GM23338 (cell line): ENCODE measurements at regions not wholly inside any gene's neighbourhood (a gene's known extent, or its start where the extent isn't known, plus 50 kb on each side); places are given as distances from the start of the nearest gene placed in this dataset.

Experiments used
- EZH2 ChIP-seq: fragments of 200-600 bp; sonication (generic); IDR thresholded peaks from one replicate; pipeline ENCODE4 v1.8.0; 2017; ENCODE audit warnings: antibody characterized with exemption, mild to moderate bottlenecking, low read depth; ENCODE audit not compliant: unreplicated experiment
- POLR2AphosphoS5 ChIP-seq: IDR thresholded peaks from 2 replicates; pipeline ENCODE4 v1.6.1; 2016; ENCODE audit warnings: antibody characterized with exemption, low read depth
- STAT1 ChIP-seq: IDR thresholded peaks from one replicate; pipeline ENCODE4 v1.6.1; 2016; ENCODE audit warnings: antibody characterized with exemption; ENCODE audit not compliant: unreplicated experiment
- TF ChIP-seq, protein P1 (sequence below), 2 experiments: fragments of 200-600 bp in 1 of 2; sonication (generic) in 1 of 2; conservative IDR thresholded peaks; 2 replicates each; pipeline versions ENCODE4 v1.5.1 to v1.6.1; 2016 to 2017; ENCODE audit warnings: antibody characterized with exemption in 2 of 2, low read depth in 2 of 2, mild to moderate bottlenecking in 2 of 2, moderate library complexity in 1 of 2
- TF ChIP-seq, protein P2 (sequence below): IDR thresholded peaks from one replicate; pipeline ENCODE4 v1.6.1; 2018; ENCODE audit warnings: antibody characterized with exemption; ENCODE audit not compliant: unreplicated experiment

DNA sequence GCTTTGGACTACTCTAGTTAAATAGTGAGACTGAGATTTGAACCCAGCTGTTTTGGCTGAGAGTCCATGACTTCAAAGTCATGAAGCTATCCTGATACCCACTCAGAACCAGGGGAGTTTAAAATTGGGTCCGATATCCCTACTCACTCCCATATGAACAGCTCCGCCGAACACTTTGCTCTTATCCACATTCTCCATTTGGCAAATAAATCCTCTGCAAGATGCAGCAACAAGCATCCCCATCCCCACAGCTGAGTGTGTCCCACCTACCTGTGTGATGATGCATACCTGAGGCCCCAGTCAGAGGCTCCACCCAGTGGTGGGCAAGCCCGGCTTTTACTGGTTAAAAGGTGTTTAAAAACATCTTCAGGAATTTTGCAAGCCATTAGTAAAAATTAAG, 108.3 kb upstream of the SLC24A3 start:
- TF ChIP-seq, protein P1, sequence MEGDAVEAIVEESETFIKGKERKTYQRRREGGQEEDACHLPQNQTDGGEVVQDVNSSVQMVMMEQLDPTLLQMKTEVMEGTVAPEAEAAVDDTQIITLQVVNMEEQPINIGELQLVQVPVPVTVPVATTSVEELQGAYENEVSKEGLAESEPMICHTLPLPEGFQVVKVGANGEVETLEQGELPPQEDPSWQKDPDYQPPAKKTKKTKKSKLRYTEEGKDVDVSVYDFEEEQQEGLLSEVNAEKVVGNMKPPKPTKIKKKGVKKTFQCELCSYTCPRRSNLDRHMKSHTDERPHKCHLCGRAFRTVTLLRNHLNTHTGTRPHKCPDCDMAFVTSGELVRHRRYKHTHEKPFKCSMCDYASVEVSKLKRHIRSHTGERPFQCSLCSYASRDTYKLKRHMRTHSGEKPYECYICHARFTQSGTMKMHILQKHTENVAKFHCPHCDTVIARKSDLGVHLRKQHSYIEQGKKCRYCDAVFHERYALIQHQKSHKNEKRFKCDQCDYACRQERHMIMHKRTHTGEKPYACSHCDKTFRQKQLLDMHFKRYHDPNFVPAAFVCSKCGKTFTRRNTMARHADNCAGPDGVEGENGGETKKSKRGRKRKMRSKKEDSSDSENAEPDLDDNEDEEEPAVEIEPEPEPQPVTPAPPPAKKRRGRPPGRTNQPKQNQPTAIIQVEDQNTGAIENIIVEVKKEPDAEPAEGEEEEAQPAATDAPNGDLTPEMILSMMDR (conservative IDR thresholded peaks at IDR 0.05; ENCODE audit: low read depth in 2 of 2), result peak in 1 of 2 experiments; percentile 14; a peak in 1 of 4 replicates
- TF ChIP-seq EZH2 (no peak), STAT1 (no peak), POLR2AphosphoS5 (no peak)
- TF ChIP-seq, protein P2, sequence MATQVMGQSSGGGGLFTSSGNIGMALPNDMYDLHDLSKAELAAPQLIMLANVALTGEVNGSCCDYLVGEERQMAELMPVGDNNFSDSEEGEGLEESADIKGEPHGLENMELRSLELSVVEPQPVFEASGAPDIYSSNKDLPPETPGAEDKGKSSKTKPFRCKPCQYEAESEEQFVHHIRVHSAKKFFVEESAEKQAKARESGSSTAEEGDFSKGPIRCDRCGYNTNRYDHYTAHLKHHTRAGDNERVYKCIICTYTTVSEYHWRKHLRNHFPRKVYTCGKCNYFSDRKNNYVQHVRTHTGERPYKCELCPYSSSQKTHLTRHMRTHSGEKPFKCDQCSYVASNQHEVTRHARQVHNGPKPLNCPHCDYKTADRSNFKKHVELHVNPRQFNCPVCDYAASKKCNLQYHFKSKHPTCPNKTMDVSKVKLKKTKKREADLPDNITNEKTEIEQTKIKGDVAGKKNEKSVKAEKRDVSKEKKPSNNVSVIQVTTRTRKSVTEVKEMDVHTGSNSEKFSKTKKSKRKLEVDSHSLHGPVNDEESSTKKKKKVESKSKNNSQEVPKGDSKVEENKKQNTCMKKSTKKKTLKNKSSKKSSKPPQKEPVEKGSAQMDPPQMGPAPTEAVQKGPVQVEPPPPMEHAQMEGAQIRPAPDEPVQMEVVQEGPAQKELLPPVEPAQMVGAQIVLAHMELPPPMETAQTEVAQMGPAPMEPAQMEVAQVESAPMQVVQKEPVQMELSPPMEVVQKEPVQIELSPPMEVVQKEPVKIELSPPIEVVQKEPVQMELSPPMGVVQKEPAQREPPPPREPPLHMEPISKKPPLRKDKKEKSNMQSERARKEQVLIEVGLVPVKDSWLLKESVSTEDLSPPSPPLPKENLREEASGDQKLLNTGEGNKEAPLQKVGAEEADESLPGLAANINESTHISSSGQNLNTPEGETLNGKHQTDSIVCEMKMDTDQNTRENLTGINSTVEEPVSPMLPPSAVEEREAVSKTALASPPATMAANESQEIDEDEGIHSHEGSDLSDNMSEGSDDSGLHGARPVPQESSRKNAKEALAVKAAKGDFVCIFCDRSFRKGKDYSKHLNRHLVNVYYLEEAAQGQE, result no peak
